GM21360 (cell line): ENCODE measurements at regions not wholly inside any gene's neighbourhood (a gene's known extent, or its start where the extent isn't known, plus 50 kb on each side); places are given as distances from the start of the nearest gene placed in this dataset.
"Not testable (repeated sequence)": the region's sequence is repeated elsewhere in the genome, so short reads cannot be mapped to it uniquely, and the experiment has no call there.

Source experiments
- ATAC-seq: cut with Tn5 transposase; IDR thresholded peaks from one replicate; pipeline ENCODE4 v1.9.1; 2021; ENCODE audit warnings: mild to moderate bottlenecking, moderate library complexity; ENCODE audit not compliant: unreplicated experiment

- no peak for ATAC-seq
Measured at GRCh38 chr2:216991563-216991962, 131.7 kb upstream of the TNP1 start.

GRCh38 chr2:216989340-216990129 is 129.7 kb upstream of the TNP1 start:
- no peak for ATAC-seq

- ATAC-seq, result no peak
Measured at GRCh38 chr2:216987252-216987821, 127.5 kb upstream of the TNP1 start.

GRCh38 chr2:216985658-216986141 is 125.8 kb upstream of the TNP1 start:
- no peak for ATAC-seq

- no peak for ATAC-seq
Measured at GRCh38 chr2:216984937-216985336, 125.1 kb upstream of the TNP1 start.

DNA sequence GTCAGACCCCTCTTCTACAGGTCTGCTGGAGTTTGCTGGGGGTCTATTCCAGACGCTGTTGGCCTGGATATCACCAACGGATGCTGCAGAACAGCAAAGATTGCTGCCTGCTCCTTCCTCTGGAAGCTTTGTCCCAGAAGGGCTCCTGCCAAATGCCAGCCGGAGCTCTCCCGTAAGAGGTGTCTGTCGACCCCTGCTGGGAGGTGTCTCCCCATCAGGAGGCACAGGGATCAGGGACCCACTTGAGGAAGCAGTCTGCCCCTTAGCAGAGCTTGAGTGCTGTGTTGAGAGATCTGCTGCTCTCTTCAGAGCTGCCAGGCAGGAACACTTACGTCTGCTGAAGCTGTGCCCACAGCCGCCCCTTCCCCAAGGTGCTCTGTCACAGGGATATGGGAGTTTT is 122.1 kb upstream of the TNP1 start:
- ATAC-seq, result not testable (repeated sequence)

DNA sequence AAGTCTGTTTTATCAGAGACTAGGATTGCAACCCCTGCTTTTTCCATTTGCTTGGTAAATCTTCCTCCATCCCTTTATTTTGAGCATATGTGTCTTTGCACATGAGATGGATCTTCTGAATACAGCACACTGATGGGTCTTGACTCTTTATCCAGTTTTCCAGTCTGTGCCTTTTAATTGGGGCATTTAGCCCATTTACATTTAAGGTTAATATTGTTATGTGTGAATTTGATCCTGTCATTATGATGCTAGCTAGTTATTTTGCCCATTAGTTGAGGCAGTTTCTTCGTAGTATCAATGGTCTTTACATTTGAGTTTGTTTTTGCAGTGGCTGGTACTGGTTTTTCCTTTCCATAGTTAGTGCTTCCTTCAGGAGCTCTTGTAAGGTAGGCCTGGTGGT is 120.6 kb upstream of the TNP1 start:
- ATAC-seq, result not testable (repeated sequence)

GRCh38 chr2:216974321-216975302 is 114.7 kb upstream of the TNP1 start:
- no peak for ATAC-seq

GRCh38 chr2:216971593-216971992 is 111.7 kb upstream of the TNP1 start:
- ATAC-seq, result no peak

GRCh38 chr2:216970359-216970915 is 110.6 kb upstream of the TNP1 start:
- ATAC-seq, result no peak

DNA sequence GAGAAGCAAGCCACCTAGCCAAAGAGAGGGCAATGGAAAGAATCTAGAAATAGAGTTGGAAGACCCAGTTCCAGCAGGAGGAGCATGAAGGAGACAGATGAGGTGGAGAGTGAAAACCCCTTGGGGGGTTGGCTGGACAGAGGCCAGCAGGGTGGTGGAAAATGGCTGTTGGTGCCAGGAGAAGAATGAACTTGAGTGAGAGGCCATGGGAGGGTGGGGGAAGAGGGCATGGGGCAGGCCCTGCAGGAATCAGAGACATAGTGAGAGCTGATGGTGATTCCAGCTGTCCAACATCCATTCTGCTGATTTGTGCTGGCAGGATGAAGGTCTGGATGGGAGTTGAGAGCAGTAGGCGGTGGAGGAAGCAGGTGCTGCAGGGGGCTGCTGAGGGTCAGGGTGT is 108.0 kb upstream of the TNP1 start:
- no peak for ATAC-seq

DNA sequence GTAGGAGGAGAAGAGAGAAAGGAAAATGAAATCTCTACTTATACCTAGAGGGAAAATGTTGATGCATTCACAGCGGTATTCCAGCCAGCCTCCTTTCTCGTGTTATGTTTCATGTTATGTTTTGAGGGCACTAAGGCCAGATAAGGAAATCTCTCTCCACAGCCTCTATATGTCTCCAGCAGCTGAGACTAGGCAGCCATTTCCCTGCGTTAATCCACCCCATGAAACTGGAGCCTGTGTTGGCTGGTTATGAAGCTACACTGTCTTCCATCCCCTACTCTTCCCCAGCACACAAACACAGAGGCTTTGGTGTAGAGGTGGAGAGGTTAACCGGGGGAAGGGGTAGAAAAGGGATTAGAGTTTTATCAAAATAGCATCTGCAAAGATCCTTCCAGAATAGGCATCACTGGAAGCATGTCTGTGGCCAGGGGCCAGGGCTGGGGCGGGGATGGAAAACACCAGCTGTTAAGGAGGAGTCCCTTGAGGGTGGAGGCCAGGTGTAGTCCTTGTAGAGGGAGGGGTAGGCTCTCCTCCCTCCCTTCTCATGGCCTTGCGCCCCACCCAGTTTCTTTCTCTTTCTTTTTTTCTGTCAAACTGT is 100.9 kb upstream of the TNP1 start:
- no peak for ATAC-seq

GRCh38 chr2:216959433-216959832 is 99.6 kb upstream of the TNP1 start:
- ATAC-seq, result no peak

DNA sequence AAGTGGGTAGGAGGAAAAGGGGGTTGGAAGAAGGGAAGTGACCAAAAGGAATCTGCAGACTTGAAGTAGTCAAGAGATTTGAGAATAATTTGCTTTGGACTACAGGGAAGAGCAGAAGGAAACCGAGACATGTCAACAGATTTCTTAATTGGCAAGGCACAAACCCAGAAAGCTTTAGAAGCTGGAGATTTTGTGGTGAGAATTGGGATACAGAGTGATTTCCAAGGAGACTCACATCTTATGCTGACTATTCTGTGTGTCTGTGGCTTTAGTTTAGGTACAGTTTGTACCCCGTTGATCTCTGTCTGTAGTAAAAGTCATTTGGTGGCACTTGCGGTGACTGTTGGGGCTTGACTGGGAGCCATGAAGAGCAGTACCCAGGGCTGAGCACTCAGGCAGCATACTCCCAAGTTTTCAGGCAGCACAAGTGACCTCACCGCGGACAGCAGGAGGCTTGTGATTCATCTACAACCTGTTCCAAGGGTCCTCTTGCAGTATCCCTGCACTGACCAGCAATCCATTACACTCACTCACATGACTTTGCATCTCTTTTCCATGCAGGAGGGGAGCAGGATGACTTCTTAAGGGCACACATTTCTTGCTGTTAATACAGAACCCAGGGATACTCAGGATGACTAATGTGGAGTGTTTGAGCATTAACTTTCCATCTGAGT is 97.1 kb upstream of the TNP1 start:
- no peak for ATAC-seq

- ATAC-seq, result no peak
Measured at GRCh38 chr2:216951171-216951570, 91.3 kb upstream of the TNP1 start.

DNA sequence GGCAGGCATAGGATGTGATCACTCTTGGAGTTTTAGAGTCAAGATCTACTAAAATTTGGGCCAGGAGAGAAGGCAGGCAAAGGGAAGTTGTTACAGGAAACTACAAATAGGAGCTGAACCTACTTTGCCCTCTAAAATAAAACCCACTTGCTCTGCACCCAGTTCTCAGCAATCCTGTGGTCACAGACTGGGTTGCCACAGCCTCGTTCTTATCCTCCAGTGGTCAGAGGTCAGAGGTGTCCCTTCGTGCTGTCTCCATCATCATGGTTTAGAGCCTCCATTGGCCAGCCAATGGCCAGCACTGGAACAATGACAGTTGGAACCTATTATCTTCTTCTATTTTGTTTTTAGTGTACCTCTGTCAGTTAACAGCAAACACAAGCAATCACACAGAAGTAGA is 90.7 kb upstream of the TNP1 start:
- no peak for ATAC-seq

DNA sequence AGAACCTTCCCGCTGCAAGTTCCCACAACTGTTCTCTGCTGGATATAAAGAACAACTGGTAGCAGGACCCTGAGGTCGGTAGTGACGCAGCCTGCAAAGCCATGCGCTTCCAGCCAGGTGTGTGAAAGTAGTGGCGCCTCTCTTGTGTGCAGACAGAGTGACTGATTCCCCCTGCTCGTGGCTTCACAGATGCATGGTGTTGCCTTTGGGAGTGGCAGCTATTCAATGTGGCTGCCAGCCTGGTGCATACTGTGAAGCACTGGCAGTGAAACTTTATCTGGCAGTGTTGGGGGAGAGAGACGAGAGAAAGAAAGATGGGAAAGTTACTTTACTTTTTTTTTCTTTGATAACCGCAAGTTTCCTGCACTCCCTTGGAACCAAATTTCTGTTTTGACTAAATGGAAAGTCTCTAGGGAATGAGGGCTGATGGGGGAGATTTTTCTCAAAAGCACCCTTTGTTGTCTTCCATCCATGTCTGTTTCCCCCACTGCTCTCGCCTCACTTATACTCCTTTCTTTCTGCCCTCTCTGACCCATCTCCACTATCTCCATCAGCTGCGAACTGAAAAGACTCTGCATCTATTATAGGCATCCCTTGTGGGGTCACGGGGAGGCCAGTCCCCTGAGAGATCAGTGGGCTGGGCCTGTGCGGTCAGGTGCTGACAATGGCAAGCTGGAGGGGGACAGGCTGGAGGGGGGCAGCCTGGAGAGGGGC is 90.0 kb upstream of the TNP1 start:
- ATAC-seq, result no peak

DNA sequence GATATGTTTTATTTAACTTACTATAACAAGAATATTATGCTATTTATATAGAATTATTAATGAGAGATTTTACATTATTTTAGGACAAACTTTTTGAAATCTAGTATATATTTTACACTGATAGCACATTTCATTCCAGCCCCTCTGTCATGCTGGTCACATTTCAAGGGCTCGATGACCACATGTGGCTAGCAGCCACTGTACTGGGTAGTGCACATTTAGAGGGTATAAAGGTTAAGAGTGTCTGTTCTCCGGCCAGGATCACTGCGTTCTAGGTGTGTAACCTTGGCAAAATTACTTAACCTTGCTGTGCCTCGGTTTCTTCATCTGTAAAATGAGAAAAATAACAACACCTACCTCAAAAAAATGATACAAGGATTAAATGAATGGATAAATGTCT is 87.2 kb upstream of the TNP1 start:
- no peak for ATAC-seq

- ATAC-seq, result no peak
Measured at GRCh38 chr2:216944733-216945132, 84.9 kb upstream of the TNP1 start.

GRCh38 chr2:216943109-216943508 is 83.2 kb upstream of the TNP1 start:
- ATAC-seq, result no peak
